Left ventricle myocardium inferior (tissue), 1 donor: ENCODE measurements at regions not wholly inside any gene's neighbourhood (a gene's known extent, or its start where the extent isn't known, plus 50 kb on each side); places are given as distances from the start of the nearest gene placed in this dataset.

ENCODE experiments used
- DNase-seq: peaks from one replicate; pipeline ENCODE4 v3.0.0-alpha.2; 2020
- H3K27ac ChIP-seq: fragments of 200-600 bp; replicated peaks from 2 replicates; pipeline ENCODE4 v1.8.0; 2021
- H3K27me3 ChIP-seq: fragments of 200-600 bp; 2 replicates; pipeline ENCODE4 v1.8.0; 2021; ENCODE audit warnings: low read depth
- H3K36me3 ChIP-seq: fragments of 200-600 bp; 2 replicates; pipeline ENCODE4 v1.8.0; 2021
- H3K4me1 ChIP-seq: fragments of 200-600 bp; 2 replicates; pipeline ENCODE4 v1.8.0; 2021
- H3K4me3 ChIP-seq: fragments of 200-600 bp; 2 replicates; pipeline ENCODE4 v1.8.0; 2021; ENCODE audit warnings: mild to moderate bottlenecking, moderate library complexity
- H3K9me3 ChIP-seq: fragments of 200-600 bp; replicated peaks from 2 replicates; pipeline ENCODE4 v1.8.0; 2021
- CTCF ChIP-seq: fragments of 200-600 bp; IDR thresholded peaks from 2 replicates; pipeline ENCODE4 v1.8.0; 2021; ENCODE audit warnings: antibody characterized with exemption, mild to moderate bottlenecking, borderline replicate concordance
- intact Hi-C: fragments of 100-400 bp; cut with micrococcal nuclease; formaldehyde crosslinking; loops from one replicate; pipeline ENCODE4 v1.11.0; 2022
- donor health status: DM: no; HTN: yes; CAD: no; lungs with severe emphysema.

GRCh38 chr14:43157661-43158060 is 1349.4 kb downstream of the FSCB start:
- Histone ChIP-seq H3K9me3 (peaks cover 7% of the 10 kb centered on the region), H3K36me3 (no peaks in the 10 kb centered on the region), H3K27ac (no peak overlapping the region), H3K4me3 (no peak overlapping the region), H3K27me3 (no peaks in the 10 kb centered on the region), H3K4me1 (no peaks in the 10 kb centered on the region)
- DNase-seq = no peak
- no peak for TF ChIP-seq CTCF
- intact Hi-C loops = no loop called here

- Histone ChIP-seq H3K27ac (no peak overlapping the region), H3K9me3 (peaks cover 7% of the 10 kb centered on the region), H3K36me3 (no peaks in the 10 kb centered on the region), H3K4me3 (no peak overlapping the region), H3K4me1 (no peaks in the 10 kb centered on the region), H3K27me3 (no peaks in the 10 kb centered on the region)
- DNase-seq = no peak
- intact Hi-C loops = no loop called here
- no peak for TF ChIP-seq CTCF
These were observed 1351.2 kb downstream of the FSCB start for GRCh38 chr14:43155924-43156323.

GRCh38 chr14:43155258-43155657 is 1351.8 kb downstream of the FSCB start:
- DNase-seq = no peak
- intact Hi-C loops = no loop called here
- Histone ChIP-seq H3K36me3 (no peaks in the 10 kb centered on the region), H3K27me3 (no peaks in the 10 kb centered on the region), H3K4me1 (no peaks in the 10 kb centered on the region), H3K9me3 (peaks cover 7% of the 10 kb centered on the region), H3K4me3 (no peak overlapping the region), H3K27ac (no peak overlapping the region)
- no peak for TF ChIP-seq CTCF

- H3K4me1 ChIP-seq = no peaks in the 10 kb centered on the region
- no peaks in the 10 kb centered on the region for H3K27me3 ChIP-seq
- TF ChIP-seq CTCF = no peak
- H3K36me3 ChIP-seq = no peaks in the 10 kb centered on the region
- no peak overlapping the region for H3K27ac ChIP-seq
- no peak overlapping the region for H3K4me3 ChIP-seq
- DNase-seq = no peak
- H3K9me3 ChIP-seq = no peaks in the 10 kb centered on the region
- intact Hi-C loops = no loop called here
These were observed 1359.6 kb downstream of the FSCB start for GRCh38 chr14:43147485-43147884.

GRCh38 chr14:43145361-43145760 is 1361.7 kb downstream of the FSCB start:
- H3K9me3 ChIP-seq = no peaks in the 10 kb centered on the region
- no peaks in the 10 kb centered on the region for H3K4me1 ChIP-seq
- TF ChIP-seq CTCF = no peak
- no peak overlapping the region for H3K4me3 ChIP-seq
- H3K36me3 ChIP-seq = no peaks in the 10 kb centered on the region
- no peak for DNase-seq
- H3K27me3 ChIP-seq = no peaks in the 10 kb centered on the region
- intact Hi-C loops = no loop called here
- no peak overlapping the region for H3K27ac ChIP-seq

DNA sequence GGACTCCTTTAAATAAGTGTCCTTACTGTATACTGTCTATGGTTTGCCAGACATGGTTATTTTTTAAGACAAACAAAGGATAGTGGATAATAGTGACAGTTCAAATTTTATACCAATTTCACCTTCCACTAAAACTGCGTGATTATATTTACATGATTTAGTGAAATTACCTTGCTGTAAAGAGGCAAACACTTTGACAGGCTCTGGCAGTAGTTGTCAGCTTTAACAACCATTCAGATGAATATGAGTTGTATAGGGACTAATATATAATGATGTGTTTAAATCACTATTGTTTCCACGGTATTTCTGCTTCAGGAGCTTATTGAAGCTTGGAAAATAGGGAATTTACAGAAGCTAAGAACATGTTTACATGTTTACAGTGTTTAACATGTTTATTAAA is 1364.0 kb downstream of the FSCB start:
- Histone ChIP-seq H3K27ac (no peak overlapping the region), H3K27me3 (no peaks in the 10 kb centered on the region), H3K9me3 (no peaks in the 10 kb centered on the region), H3K4me3 (no peak overlapping the region), H3K36me3 (no peaks in the 10 kb centered on the region), H3K4me1 (no peaks in the 10 kb centered on the region)
- TF ChIP-seq CTCF = no peak
- no peak for DNase-seq
- intact Hi-C loops = no loop called here
